HEK293 (cell line): ENCODE measurements at regions not wholly inside any gene's neighbourhood (a gene's known extent, or its start where the extent isn't known, plus 50 kb on each side); places are given as distances from the start of the nearest gene placed in this dataset.

ENCODE experiments used
- CTCF ChIA-PET: fragments of 350-600 bp; formaldehyde crosslinking; extraction: SDS; loops from one replicate; lab custom pipeline; 2021; ENCODE audit warnings: antibody characterized with exemption; lab: Yijun Ruan, JAX
- POLR2A ChIA-PET: fragments of 300-600 bp; formaldehyde crosslinking; extraction: SDS; loops from one replicate; lab custom pipeline; 2020; ENCODE audit warnings: antibody characterized with exemption, inconsistent platforms; lab: Yijun Ruan, JAX
- H3K27ac ChIP-seq: fragments of 200-500 bp; sonication (Bioruptor generic); 2 replicates; pipeline ENCODE4 v1.5.1; 2014; ENCODE audit warnings: low read depth, low read length, control low read depth, inconsistent platforms; ENCODE audit errors: extremely low read depth
- H3K36me3 ChIP-seq, 2 experiments: fragments of 200-500 bp in 1 of 2; sonication (Bioruptor generic) in 1 of 2; 1 replicate in 1 of 2; 2 replicates in 1 of 2; pipeline ENCODE4 v1.5.1; 2014 to 2017; ENCODE audit warnings: inconsistent platforms in 2 of 2, low read length in 2 of 2; ENCODE audit not compliant: control insufficient read depth in 2 of 2, insufficient read depth in 1 of 2
- H3K4me1 ChIP-seq: fragments of 200-500 bp; sonication (Bioruptor generic); 2 replicates; pipeline ENCODE4 v1.5.1; 2014; ENCODE audit warnings: mild to moderate bottlenecking, low read length, inconsistent platforms; ENCODE audit not compliant: control insufficient read depth, insufficient read depth
- H3K4me3 ChIP-seq: 2 replicates; pipeline ENCODE4 v1.5.1; 2011; ENCODE audit warnings: low read depth, mild to moderate bottlenecking, control low read depth, low read length, moderate library complexity
- H3K9me3 ChIP-seq: fragments of 200-500 bp; sonication (Bioruptor generic); 2 replicates; pipeline ENCODE4 v1.5.1; 2014; ENCODE audit warnings: low read depth, low read length, inconsistent platforms; ENCODE audit not compliant: control insufficient read depth, insufficient read depth
- HOXA7 ChIP-seq: sonication (generic); formaldehyde crosslinking; IDR thresholded peaks from 2 replicates; pipeline ENCODE4 v1.8.1; 2022; ENCODE audit warnings: missing genetic modification reagents, borderline replicate concordance
- KLF7 ChIP-seq: fragments of 450-650 bp; formaldehyde crosslinking; IDR thresholded peaks from 2 replicates; pipeline ENCODE4 v1.5.1; 2016; ENCODE audit warnings: missing biosample characterization, missing genetic modification characterization, borderline replicate concordance
- YY2 ChIP-seq: fragments of 450-650 bp; formaldehyde crosslinking; IDR thresholded peaks from 2 replicates; pipeline ENCODE4 v1.5.1; 2016; ENCODE audit warnings: missing biosample characterization, missing genetic modification characterization
- ZBTB48 ChIP-seq: fragments of 450-650 bp; formaldehyde crosslinking; IDR thresholded peaks from 2 replicates; pipeline ENCODE4 v1.5.1; 2016; ENCODE audit warnings: missing biosample characterization, missing genetic modification characterization
- ZFP37 ChIP-seq: fragments of 450-650 bp; formaldehyde crosslinking; IDR thresholded peaks from 2 replicates; pipeline ENCODE4 v1.5.1; 2016; ENCODE audit warnings: missing biosample characterization, missing genetic modification characterization
- ZNF155 ChIP-seq: fragments of 450-650 bp; formaldehyde crosslinking; IDR thresholded peaks from 2 replicates; pipeline ENCODE4 v1.5.1; 2016; ENCODE audit warnings: missing biosample characterization, missing genetic modification characterization
- ZNF184 ChIP-seq: fragments of 450-650 bp; IDR thresholded peaks from 2 replicates; pipeline ENCODE4 v1.5.1; 2018; ENCODE audit warnings: missing biosample characterization, mild to moderate bottlenecking, missing genetic modification characterization
- ZNF202 ChIP-seq: fragments of 450-650 bp; formaldehyde crosslinking; IDR thresholded peaks from 2 replicates; pipeline ENCODE4 v1.5.1; 2016; ENCODE audit warnings: missing biosample characterization, missing genetic modification characterization, borderline replicate concordance
- ZNF23 ChIP-seq: fragments of 450-650 bp; formaldehyde crosslinking; IDR thresholded peaks from 2 replicates; pipeline ENCODE4 v1.5.1; 2016; ENCODE audit warnings: missing biosample characterization, missing genetic modification characterization, borderline replicate concordance
- ZNF37A ChIP-seq: fragments of 450-650 bp; IDR thresholded peaks from 2 replicates; pipeline ENCODE4 v1.5.1; 2018; ENCODE audit warnings: missing biosample characterization, missing genetic modification characterization
- ZNF391 ChIP-seq: fragments of 450-650 bp; formaldehyde crosslinking; IDR thresholded peaks from 2 replicates; pipeline ENCODE4 v1.5.1; 2016; ENCODE audit warnings: low read depth, missing biosample characterization, missing genetic modification characterization, borderline replicate concordance
- ZNF433 ChIP-seq: fragments of 450-650 bp; formaldehyde crosslinking; IDR thresholded peaks from 2 replicates; pipeline ENCODE4 v1.5.1; 2016; ENCODE audit warnings: missing biosample characterization, missing genetic modification characterization, low read depth
- ZNF514 ChIP-seq: fragments of 450-650 bp; formaldehyde crosslinking; IDR thresholded peaks from 2 replicates; pipeline ENCODE4 v1.5.1; 2016; ENCODE audit warnings: missing biosample characterization, missing genetic modification characterization
- ZNF521 ChIP-seq: fragments of 450-650 bp; formaldehyde crosslinking; IDR thresholded peaks from 2 replicates; pipeline ENCODE4 v1.5.1; 2017; ENCODE audit warnings: missing biosample characterization, mild to moderate bottlenecking, missing genetic modification characterization
- ZNF560 ChIP-seq: fragments of 450-650 bp; formaldehyde crosslinking; IDR thresholded peaks from 2 replicates; pipeline ENCODE4 v1.5.1; 2017; ENCODE audit warnings: missing biosample characterization, missing genetic modification characterization, borderline replicate concordance
- ZNF561 ChIP-seq: fragments of 450-650 bp; IDR thresholded peaks from 2 replicates; pipeline ENCODE4 v1.5.1; 2018; ENCODE audit warnings: missing biosample characterization, missing genetic modification characterization, borderline replicate concordance
- ZNF624 ChIP-seq: fragments of 450-650 bp; formaldehyde crosslinking; IDR thresholded peaks from 2 replicates; pipeline ENCODE4 v1.5.1; 2017; ENCODE audit warnings: missing biosample characterization, missing genetic modification characterization
- ZNF76 ChIP-seq: fragments of 450-650 bp; formaldehyde crosslinking; IDR thresholded peaks from 2 replicates; pipeline ENCODE4; 2016; ENCODE audit warnings: low read depth, missing biosample characterization, missing genetic modification characterization, borderline replicate concordance
- ZNF776 ChIP-seq: fragments of 450-650 bp; formaldehyde crosslinking; IDR thresholded peaks from 2 replicates; pipeline ENCODE4 v1.5.0; 2017; ENCODE audit warnings: missing biosample characterization, missing genetic modification characterization, borderline replicate concordance
- ZNF777 ChIP-seq: fragments of 450-650 bp; formaldehyde crosslinking; IDR thresholded peaks from 2 replicates; pipeline ENCODE4 v1.5.1; 2017; ENCODE audit warnings: missing biosample characterization, missing genetic modification characterization, borderline replicate concordance
- ZNF791 ChIP-seq: fragments of 450-650 bp; formaldehyde crosslinking; IDR thresholded peaks from 2 replicates; pipeline ENCODE4 v1.5.1; 2016; ENCODE audit warnings: missing biosample characterization, missing genetic modification characterization
- ZNF792 ChIP-seq: fragments of 450-650 bp; formaldehyde crosslinking; IDR thresholded peaks from 2 replicates; pipeline ENCODE4 v1.5.1; 2016; ENCODE audit warnings: missing biosample characterization, missing genetic modification characterization
- ZNF843 ChIP-seq: fragments of 450-650 bp; formaldehyde crosslinking; IDR thresholded peaks from 2 replicates; pipeline ENCODE4 v1.5.1; 2016; ENCODE audit warnings: missing biosample characterization, missing genetic modification characterization
- TF ChIP-seq, protein P1 (sequence below): fragments of 450-650 bp; formaldehyde crosslinking; IDR thresholded peaks from 2 replicates; pipeline ENCODE4 v1.5.1; 2016; ENCODE audit warnings: missing biosample characterization, missing genetic modification characterization
- TF ChIP-seq, protein P2 (sequence below): fragments of 450-650 bp; IDR thresholded peaks from 2 replicates; pipeline ENCODE4 v1.5.1; 2018; ENCODE audit warnings: missing biosample characterization, mild to moderate bottlenecking, missing genetic modification characterization
- TF ChIP-seq, protein P3 (sequence below): fragments of 450-650 bp; formaldehyde crosslinking; IDR thresholded peaks from 2 replicates; pipeline ENCODE4 v1.5.1; 2016; ENCODE audit warnings: missing biosample characterization, missing genetic modification characterization

GRCh38 chr5:103414604-103415003 lies 148.0 kb downstream of the NUDT12 start:
- TF ChIP-seq, protein P1, sequence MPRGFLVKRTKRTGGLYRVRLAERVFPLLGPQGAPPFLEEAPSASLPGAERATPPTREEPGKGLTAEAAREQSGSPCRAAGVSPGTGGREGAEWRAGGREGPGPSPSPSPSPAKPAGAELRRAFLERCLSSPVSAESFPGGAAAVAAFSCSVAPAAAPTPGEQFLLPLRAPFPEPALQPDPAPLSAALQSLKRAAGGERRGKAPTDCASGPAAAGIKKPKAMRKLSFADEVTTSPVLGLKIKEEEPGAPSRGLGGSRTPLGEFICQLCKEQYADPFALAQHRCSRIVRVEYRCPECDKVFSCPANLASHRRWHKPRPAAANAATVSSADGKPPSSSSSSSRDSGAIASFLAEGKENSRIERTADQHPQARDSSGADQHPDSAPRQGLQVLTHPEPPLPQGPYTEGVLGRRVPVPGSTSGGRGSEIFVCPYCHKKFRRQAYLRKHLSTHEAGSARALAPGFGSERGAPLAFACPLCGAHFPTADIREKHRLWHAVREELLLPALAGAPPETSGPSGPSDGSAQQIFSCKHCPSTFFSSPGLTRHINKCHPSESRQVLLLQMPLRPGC (tag by site-specific recombination), result no peak
- TF ChIP-seq YY2 (tag by site-specific recombination) (no peak), ZNF843 (tag by site-specific recombination) (no peak), ZFP37 (no peak), ZNF560 (tag by site-specific recombination) (no peak)
- TF ChIP-seq, all 188 proteins: peak for 0
- H3K36me3 ChIP-seq, result no peaks in the 10 kb centered on the region
- H3K27ac ChIP-seq, result no peak overlapping the region
- H3K4me3 ChIP-seq, result no peak overlapping the region
- no peaks in the 10 kb centered on the region for H3K9me3 ChIP-seq
- ChIA-PET POLR2A (no interaction called here), CTCF (no interaction called here)
- no peaks in the 10 kb centered on the region for H3K4me1 ChIP-seq

DNA sequence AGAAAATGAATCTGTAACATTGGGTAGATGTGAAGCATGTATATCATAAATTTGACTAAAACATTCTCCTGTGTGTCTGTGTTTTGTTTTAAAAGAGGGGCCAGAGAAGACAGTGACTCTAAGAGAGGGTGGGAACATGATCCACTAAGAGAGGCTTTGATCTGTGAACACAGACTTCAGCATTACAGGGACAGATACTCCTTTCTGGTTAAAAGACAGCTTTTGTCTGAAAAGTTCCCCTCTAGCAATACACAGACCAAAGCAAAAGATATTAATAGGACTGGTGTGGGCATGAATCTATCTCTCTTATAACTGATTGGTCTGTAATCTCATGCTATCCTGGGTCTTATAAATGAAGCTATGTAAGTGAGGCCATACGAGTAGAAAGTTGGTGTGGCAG lies 150.9 kb downstream of the NUDT12 start:
- POLR2A ChIA-PET, result no interaction called here
- Histone ChIP-seq H3K36me3 (no peaks in the 10 kb centered on the region), H3K4me1 (no peaks in the 10 kb centered on the region), H3K9me3 (no peaks in the 10 kb centered on the region), H3K4me3 (no peak overlapping the region), H3K27ac (no peak overlapping the region)
- CTCF ChIA-PET, result no interaction called here
- TF ChIP-seq ZNF202 (tag by site-specific recombination) (no peak), ZNF624 (no peak), ZNF561 (tag by site-specific recombination) (no peak), ZNF433 (tag by site-specific recombination) (no peak)

- CTCF ChIA-PET, result interaction anchor here (0.6 to 1.2 kb wide), 2 partner anchors 52 to 66 kb away, joined by 3 read pairs; no protein-coding TSS in a partner anchor
- no peak overlapping the region for H3K27ac ChIP-seq
Measured at GRCh38 chr5:103410172-103410571, 151.6 kb downstream of the MACIR start.

DNA sequence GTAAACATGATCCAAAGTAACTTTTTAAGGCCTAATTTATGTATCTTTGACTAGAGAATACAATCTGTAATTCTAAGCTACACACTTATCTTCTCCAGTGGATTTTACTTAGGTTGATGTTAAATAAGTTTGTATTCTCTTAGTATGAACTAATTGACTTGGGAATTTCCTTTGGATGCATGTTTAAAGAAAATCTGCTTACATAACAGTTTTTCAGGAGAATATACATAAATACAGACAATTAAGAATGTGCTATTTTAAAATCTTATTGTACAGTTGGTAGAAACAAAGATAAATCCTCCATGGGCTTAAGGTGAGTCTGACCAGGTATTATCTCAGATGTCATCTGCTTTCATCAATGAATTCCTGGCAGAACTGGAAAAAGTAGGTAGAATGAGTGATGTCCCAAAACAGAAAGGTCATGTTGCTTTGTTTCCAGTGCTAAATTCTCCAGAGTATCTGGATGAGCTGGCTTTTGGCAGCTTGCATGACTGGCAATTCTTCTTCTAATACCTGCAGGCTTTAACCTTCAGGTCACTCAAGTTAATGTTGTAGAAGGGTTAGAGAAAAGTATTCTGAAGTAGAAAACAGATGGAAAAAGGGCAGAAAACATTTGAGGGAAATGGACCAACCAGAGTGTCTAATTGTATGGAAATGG lies 150.6 kb downstream of the MACIR start:
- H3K4me1 ChIP-seq, result no peaks in the 10 kb centered on the region
- ChIA-PET CTCF (no interaction called here), POLR2A (no interaction called here)
- no peak overlapping the region for H3K27ac ChIP-seq
- no peaks in the 10 kb centered on the region for H3K9me3 ChIP-seq
- H3K36me3 ChIP-seq, result no peaks in the 10 kb centered on the region
- H3K4me3 ChIP-seq, result no peak overlapping the region
- TF ChIP-seq ZNF184 (tag by site-specific recombination), result no peak
- TF ChIP-seq ZNF561 (tag by site-specific recombination), result no peak
- TF ChIP-seq ZNF23 (tag by site-specific recombination), result no peak
- TF ChIP-seq ZNF791 (tag by site-specific recombination), result no peak
- TF ChIP-seq ZNF514 (tag by site-specific recombination), result no peak
- TF ChIP-seq ZNF76 (tag by site-specific recombination), result no peak
- TF ChIP-seq ZNF391 (tag by site-specific recombination), result no peak
- no peak for TF ChIP-seq ZNF155 (tag by site-specific recombination)
- TF ChIP-seq ZNF777, result no peak
- TF ChIP-seq, protein P2, sequence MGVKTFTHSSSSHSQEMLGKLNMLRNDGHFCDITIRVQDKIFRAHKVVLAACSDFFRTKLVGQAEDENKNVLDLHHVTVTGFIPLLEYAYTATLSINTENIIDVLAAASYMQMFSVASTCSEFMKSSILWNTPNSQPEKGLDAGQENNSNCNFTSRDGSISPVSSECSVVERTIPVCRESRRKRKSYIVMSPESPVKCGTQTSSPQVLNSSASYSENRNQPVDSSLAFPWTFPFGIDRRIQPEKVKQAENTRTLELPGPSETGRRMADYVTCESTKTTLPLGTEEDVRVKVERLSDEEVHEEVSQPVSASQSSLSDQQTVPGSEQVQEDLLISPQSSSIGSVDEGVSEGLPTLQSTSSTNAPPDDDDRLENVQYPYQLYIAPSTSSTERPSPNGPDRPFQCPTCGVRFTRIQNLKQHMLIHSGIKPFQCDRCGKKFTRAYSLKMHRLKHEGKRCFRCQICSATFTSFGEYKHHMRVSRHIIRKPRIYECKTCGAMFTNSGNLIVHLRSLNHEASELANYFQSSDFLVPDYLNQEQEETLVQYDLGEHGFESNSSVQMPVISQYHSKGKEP, result no peak
- TF ChIP-seq HOXA7 (CRISPR knock-in tag), result no peak
- no peak for TF ChIP-seq ZNF521 (tag by site-specific recombination)

More at GRCh38 chr5:103410172-103410571, 151.6 kb downstream of the MACIR start:
- Histone ChIP-seq H3K36me3 (no peaks in the 10 kb centered on the region), H3K4me1 (no peaks in the 10 kb centered on the region), H3K9me3 (no peaks in the 10 kb centered on the region), H3K4me3 (no peak overlapping the region)
- TF ChIP-seq ZNF37A (tag by site-specific recombination) (no peak), ZNF776 (no peak), ZNF792 (tag by site-specific recombination) (no peak), ZBTB48 (tag by site-specific recombination) (no peak), KLF7 (tag by site-specific recombination) (no peak)
- TF ChIP-seq, protein P3, sequence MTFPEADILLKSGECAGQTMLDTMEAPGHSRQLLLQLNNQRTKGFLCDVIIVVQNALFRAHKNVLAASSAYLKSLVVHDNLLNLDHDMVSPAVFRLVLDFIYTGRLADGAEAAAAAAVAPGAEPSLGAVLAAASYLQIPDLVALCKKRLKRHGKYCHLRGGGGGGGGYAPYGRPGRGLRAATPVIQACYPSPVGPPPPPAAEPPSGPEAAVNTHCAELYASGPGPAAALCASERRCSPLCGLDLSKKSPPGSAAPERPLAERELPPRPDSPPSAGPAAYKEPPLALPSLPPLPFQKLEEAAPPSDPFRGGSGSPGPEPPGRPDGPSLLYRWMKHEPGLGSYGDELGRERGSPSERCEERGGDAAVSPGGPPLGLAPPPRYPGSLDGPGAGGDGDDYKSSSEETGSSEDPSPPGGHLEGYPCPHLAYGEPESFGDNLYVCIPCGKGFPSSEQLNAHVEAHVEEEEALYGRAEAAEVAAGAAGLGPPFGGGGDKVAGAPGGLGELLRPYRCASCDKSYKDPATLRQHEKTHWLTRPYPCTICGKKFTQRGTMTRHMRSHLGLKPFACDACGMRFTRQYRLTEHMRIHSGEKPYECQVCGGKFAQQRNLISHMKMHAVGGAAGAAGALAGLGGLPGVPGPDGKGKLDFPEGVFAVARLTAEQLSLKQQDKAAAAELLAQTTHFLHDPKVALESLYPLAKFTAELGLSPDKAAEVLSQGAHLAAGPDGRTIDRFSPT, result no peak
- POLR2A ChIA-PET, result no interaction called here
